H1 (cell line): ENCODE measurements at regions not wholly inside any gene's neighbourhood (a gene's known extent, or its start where the extent isn't known, plus 50 kb on each side); places are given as distances from the start of the nearest gene placed in this dataset.

Experiments
- CTCF ChIA-PET: fragments of 300-600 bp; sonication (Branson Sonifier 250); formaldehyde crosslinking; loops from one replicate; lab custom pipeline; 2021; ENCODE audit not compliant: partially characterized antibody; lab: Charles Lee
- POLR2A ChIA-PET: fragments of 300-600 bp; sonication (Branson Sonifier 250); formaldehyde crosslinking; loops from one replicate; lab custom pipeline; 2021; ENCODE audit warnings: inconsistent platforms; ENCODE audit not compliant: partially characterized antibody; lab: Charles Lee
- DNase-seq, 2 experiments: peaks; one replicate each; pipeline versions ENCODE4 v3.0.0 to v3.0.0-alpha.2; 2010 to 2022; ENCODE audit warnings: low spot score in 2 of 2, low read depth in 1 of 2, mixed read lengths in 1 of 2
- FAIRE-seq: peaks from 2 replicates; lab custom pipeline; 2011; peaks lifted over from hg19 to GRCh38; lab: Jason Lieb, UNC
- H2AFZ ChIP-seq: 2 replicates; pipeline ENCODE4 v1.8.1; 2012; ENCODE audit warnings: low read length, inconsistent platforms
- H2AK5ac ChIP-seq: 2 replicates; pipeline ENCODE4 v1.6.1; 2013; ENCODE audit warnings: low read depth, low read length
- H2BK120ac ChIP-seq: replicated peaks from 2 replicates; pipeline ENCODE3; 2013; ENCODE audit warnings: low read depth, low read length, inconsistent platforms
- H2BK12ac ChIP-seq: 2 replicates; pipeline ENCODE4 v1.6.1; 2013; ENCODE audit warnings: low read depth, low read length
- H2BK15ac ChIP-seq: 2 replicates; pipeline ENCODE4 v1.6.1; 2013; ENCODE audit warnings: low read length
- H2BK20ac ChIP-seq: 2 replicates; pipeline ENCODE4 v1.6.1; 2013; ENCODE audit warnings: low read length
- H2BK5ac ChIP-seq: 2 replicates; pipeline ENCODE4 v1.6.1; 2013; ENCODE audit warnings: low read depth, low read length
- H3K14ac ChIP-seq: 2 replicates; pipeline ENCODE4 v1.6.1; 2013; ENCODE audit warnings: inconsistent platforms; ENCODE audit not compliant: insufficient read length
- H3K18ac ChIP-seq: 2 replicates; pipeline ENCODE4 v1.6.1; 2013; ENCODE audit warnings: low read length; ENCODE audit errors: extremely low read depth
- H3K23ac ChIP-seq: 2 replicates; pipeline ENCODE4 v1.6.1; 2013; ENCODE audit warnings: inconsistent platforms; ENCODE audit not compliant: insufficient read length
- H3K23me2 ChIP-seq: 2 replicates; pipeline ENCODE4 v1.6.1; 2013; ENCODE audit warnings: low read depth, low read length
- H3K27ac ChIP-seq: 2 replicates; pipeline ENCODE4 v1.6.1; 2011; ENCODE audit warnings: low read depth, low read length, inconsistent platforms
- H3K27me3 ChIP-seq, 4 experiments: replicated peaks in 1 of 4; 1 replicate in 1 of 4; 2 replicates in 3 of 4; pipeline versions ENCODE4 v1.6.1 to v1.8.1; 2011 to 2013; ENCODE audit warnings: low read length in 3 of 4, mild to moderate bottlenecking in 3 of 4, inconsistent platforms in 2 of 4, mixed read lengths in 2 of 4, moderate library complexity in 1 of 4; ENCODE audit not compliant: control insufficient read depth in 3 of 4, insufficient read depth in 3 of 4; ENCODE audit errors: extremely low read depth in 1 of 4
- H3K36me3 ChIP-seq, 4 experiments: 2 replicates each; pipeline versions ENCODE4 v1.6.1 to v1.8.1; 2011 to 2013; ENCODE audit warnings: mild to moderate bottlenecking in 4 of 4, low read length in 3 of 4, moderate library complexity in 2 of 4, control low read depth in 1 of 4, inconsistent platforms in 1 of 4; ENCODE audit not compliant: insufficient read depth in 4 of 4, control insufficient read depth in 2 of 4
- H3K4ac ChIP-seq: replicated peaks from 2 replicates; pipeline ENCODE3; 2013; ENCODE audit warnings: low read length, low read depth, mixed read lengths, inconsistent platforms; ENCODE audit not compliant: insufficient read length
- H3K4me1 ChIP-seq, 4 experiments: replicated peaks in 1 of 4; 1 replicate in 1 of 4; 2 replicates in 3 of 4; pipeline versions ENCODE4 v1.6.1 to v1.8.1; 2011 to 2013; ENCODE audit warnings: low read length in 3 of 4, inconsistent platforms in 2 of 4, mixed read lengths in 1 of 4; ENCODE audit not compliant: insufficient read depth in 4 of 4, control insufficient read depth in 3 of 4
- H3K4me2 ChIP-seq, 2 experiments: 2 replicates each; pipeline versions ENCODE4 v1.6.1 to v1.8.1; 2011 to 2013; ENCODE audit warnings: low read depth in 2 of 2, low read length in 2 of 2, control low read depth in 1 of 2, inconsistent platforms in 1 of 2, mild to moderate bottlenecking in 1 of 2; ENCODE audit not compliant: insufficient read depth in 1 of 2
- H3K4me3 ChIP-seq, 4 experiments: fragments of 200-600, 300-600 bp in 1 of 4; sonication (generic), shearing (Covaris generic), sonication (Bioruptor Twin) in 1 of 4; 2 replicates each; pipeline versions ENCODE4 v1.5.1 to v1.8.1; 2011 to 2016; ENCODE audit warnings: low read length in 4 of 4, low read depth in 3 of 4, control low read depth in 2 of 4, inconsistent platforms in 2 of 4, mild to moderate bottlenecking in 2 of 4, mixed read lengths in 1 of 4, moderate library complexity in 1 of 4; ENCODE audit not compliant: insufficient read depth in 2 of 4; ENCODE audit errors: extremely low read depth in 1 of 4
- H3K56ac ChIP-seq: replicated peaks from 2 replicates; pipeline ENCODE3; 2013; ENCODE audit warnings: low read depth, mild to moderate bottlenecking, mixed read lengths, low read length, inconsistent platforms; ENCODE audit not compliant: insufficient read length
- H3K79me1 ChIP-seq: 2 replicates; pipeline ENCODE4 v1.6.1; 2013; ENCODE audit warnings: low read depth, low read length, control low read depth
- H3K79me2 ChIP-seq, 2 experiments: 2 replicates each; pipeline versions ENCODE4 v1.6.1 to v1.8.1; 2012 to 2013; ENCODE audit warnings: low read length in 2 of 2, mild to moderate bottlenecking in 2 of 2, inconsistent platforms in 1 of 2; ENCODE audit not compliant: insufficient read depth in 2 of 2, control insufficient read depth in 1 of 2
- H3K9ac ChIP-seq, 4 experiments: replicated peaks in 1 of 4; 1 replicate in 1 of 4; 2 replicates in 3 of 4; pipeline versions ENCODE4 v1.6.1 to v1.8.1; 2011 to 2013; ENCODE audit warnings: low read depth in 3 of 4, low read length in 3 of 4, control low read depth in 2 of 4, mild to moderate bottlenecking in 2 of 4, moderate library complexity in 2 of 4, inconsistent platforms in 1 of 4; ENCODE audit errors: extremely low read depth in 1 of 4
- H3K9me3 ChIP-seq, 2 experiments: 2 replicates each; pipeline versions ENCODE4 v1.6.1 to v1.8.1; 2012 to 2013; ENCODE audit warnings: mild to moderate bottlenecking in 2 of 2, moderate library complexity in 2 of 2, control low read depth in 1 of 2, inconsistent platforms in 1 of 2, low read depth in 1 of 2, low read length in 1 of 2, mixed read lengths in 1 of 2; ENCODE audit not compliant: insufficient read depth in 2 of 2
- H4K20me1 ChIP-seq, 2 experiments: replicated peaks in 1 of 2; 2 replicates each; pipeline versions ENCODE3 to v1.8.1; 2011 to 2013; ENCODE audit warnings: inconsistent platforms in 2 of 2, low read length in 2 of 2, mild to moderate bottlenecking in 1 of 2; ENCODE audit not compliant: insufficient read depth in 2 of 2, control insufficient read depth in 1 of 2
- H4K5ac ChIP-seq: 2 replicates; pipeline ENCODE4 v1.6.1; 2013; ENCODE audit warnings: low read length, low read depth, mixed read lengths, inconsistent platforms; ENCODE audit not compliant: insufficient read length
- H4K8ac ChIP-seq: 2 replicates; pipeline ENCODE4 v1.8.0; 2013; ENCODE audit warnings: mild to moderate bottlenecking, moderate library complexity, low read length, inconsistent platforms; ENCODE audit not compliant: insufficient read depth; ENCODE audit errors: extremely low read depth
- H4K91ac ChIP-seq: replicated peaks from 2 replicates; pipeline ENCODE3; 2013; ENCODE audit warnings: low read length, mixed read lengths, inconsistent platforms; ENCODE audit not compliant: insufficient read length
- EZH2 ChIP-seq: fragments of 200-600 bp; sonication (generic); IDR thresholded peaks from 2 replicates; pipeline ENCODE4 v1.7.1; 2012; ENCODE audit warnings: low read depth, mild to moderate bottlenecking, moderate library complexity, low read length, inconsistent platforms; ENCODE audit not compliant: severe bottlenecking
- RFX5 ChIP-seq: IDR thresholded peaks from 2 replicates; pipeline ENCODE4 v1.6.1; 2011; ENCODE audit warnings: low read depth, low read length, improper control_type of control experiment, borderline replicate concordance
- RNF2 ChIP-seq: fragments of 200-900, 300-1000 bp; sonication (generic); IDR thresholded peaks from 2 replicates; pipeline ENCODE4 v1.7.1; 2016; ENCODE audit warnings: borderline replicate concordance, low read depth, mild to moderate bottlenecking, antibody characterized with exemption, low read length; ENCODE audit not compliant: poor library complexity, severe bottlenecking; ENCODE audit errors: missing control alignments
- SIRT6 ChIP-seq: IDR thresholded peaks from one replicate; pipeline ENCODE4 v1.7.1; 2012; ENCODE audit warnings: low read length, inconsistent platforms
- SP4 ChIP-seq: IDR thresholded peaks from 2 replicates; pipeline ENCODE4 v1.6.1; 2012; ENCODE audit warnings: low read length, inconsistent platforms
- WGBS, 2 experiments: shearing (Covaris generic) in 1 of 2; methylation state at CpG; one replicate each; pipeline versions ENCODE4 v1.1.6 to v1.1.7; 2013 to 2015; ENCODE audit warnings: low lambda C conversion rate in 2 of 2, mixed read lengths in 2 of 2, inconsistent platforms in 1 of 2, low coverage in 1 of 2, missing lambda C conversion rate in 1 of 2; ENCODE audit not compliant: insufficient replicate concordance in 2 of 2, insufficient coverage in 1 of 2, insufficient read length in 1 of 2; ENCODE audit errors: extremely low coverage in 1 of 2, missing lambda C conversion rate in 1 of 2; 5-methylcytosine and 5-hydroxymethylcytosine counted together

DNA sequence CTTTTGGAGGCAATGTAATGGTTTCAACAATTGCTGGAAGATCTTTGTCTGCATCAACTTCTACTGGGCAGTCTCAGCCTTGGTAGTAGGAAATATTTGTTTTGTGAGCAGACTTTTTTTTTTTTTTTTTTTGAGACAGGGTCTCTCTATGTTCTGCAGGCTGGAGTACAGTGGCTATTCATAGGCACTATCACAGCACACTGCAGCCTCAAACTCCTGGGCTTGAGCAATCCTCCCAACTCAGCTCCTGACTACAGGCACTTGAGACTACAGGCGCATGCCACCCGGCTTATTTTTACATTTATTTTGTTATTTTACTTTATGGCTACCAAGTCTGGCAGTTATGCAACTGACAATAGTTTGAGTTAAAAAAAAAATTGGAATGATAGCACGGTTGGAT, 187.3 kb downstream of the SNX18 start:
- no peak overlapping the region for H2BK15ac ChIP-seq
- no peak overlapping the region for H2BK12ac ChIP-seq
- H4K8ac ChIP-seq: no peak overlapping the region
- H3K4me3 ChIP-seq: no peak overlapping the region
- H3K14ac ChIP-seq: no peak overlapping the region
- peaks cover 0 to 9% (median 3%) of the 10 kb centered on the region in 4 experiments; a peak in 5 of 7 replicates for H3K4me1 ChIP-seq
- H2AFZ ChIP-seq: no peak overlapping the region
- H3K27me3 ChIP-seq: no peaks in the 10 kb centered on the region
- H3K9me3 ChIP-seq: no peaks in the 10 kb centered on the region
- FAIRE-seq: no peak
- H4K20me1 ChIP-seq: no peaks in the 10 kb centered on the region
- ChIA-PET POLR2A (no interaction called here), CTCF (interaction anchor here (0.7 kb wide), 1 partner anchor 131 kb away, joined by 4 read pairs; no protein-coding TSS in a partner anchor)
- H2BK20ac ChIP-seq: no peak overlapping the region
- H3K27ac ChIP-seq: no peak overlapping the region
- no peak overlapping the region for H2BK120ac ChIP-seq
- no peaks in the 10 kb centered on the region for H3K36me3 ChIP-seq
- H2BK5ac ChIP-seq: no peak overlapping the region
- TF ChIP-seq SP4: no peak
- no peak for TF ChIP-seq RFX5
- TF ChIP-seq RNF2: no peak
- no peak for TF ChIP-seq SIRT6
- TF ChIP-seq EZH2: no peak
- 97% methylated on average over 3 of the region's 3 CpGs; no CpG with 5 or more reads in 1 of the 2 experiments for whole genome bisulfite sequencing, 2 experiments
- H4K91ac ChIP-seq: no peak overlapping the region
- no peaks in the 10 kb centered on the region for H3K79me2 ChIP-seq
- H3K9ac ChIP-seq: no peak overlapping the region
- H2AK5ac ChIP-seq: no peak overlapping the region
- H3K79me1 ChIP-seq: no peaks in the 10 kb centered on the region
- no peak overlapping the region for H3K4ac ChIP-seq
- no peak overlapping the region for H3K56ac ChIP-seq
- H3K23ac ChIP-seq: no peak overlapping the region
- no peak for DNase-seq
- H4K5ac ChIP-seq: no peak overlapping the region
- no peak overlapping the region for H3K18ac ChIP-seq
- H3K23me2 ChIP-seq: no peaks in the 10 kb centered on the region
- no peak overlapping the region for H3K4me2 ChIP-seq
